ENCODE measurements at regions not wholly inside any gene's neighbourhood (a gene's known extent, or its start where the extent isn't known, plus 50 kb on each side); places are given as distances from the start of the nearest gene placed in this dataset.

GRCh38 chr13:58463841-58464240 lies 832.3 kb downstream of the PCDH17 start:
- Histone ChIP-seq H3K27ac (ENCODE audit: low read depth in 2 of 2, low read length in 1 of 2) (no peak overlapping the region), H3K36me3 (ENCODE audit: control insufficient read depth in 2 of 2, insufficient read depth in 2 of 2, low read length in 1 of 2) (no peaks in the 10 kb centered on the region), H3K9me3 (ENCODE audit: control insufficient read depth in 2 of 2, insufficient read depth in 1 of 2, low read depth in 1 of 2, low read length in 1 of 2) (no peaks in the 10 kb centered on the region)

GRCh38 chr13:58467176-58467575 lies 835.6 kb downstream of the PCDH17 start:
- Histone ChIP-seq H3K9me3 (ENCODE audit: control insufficient read depth in 2 of 2, insufficient read depth in 1 of 2, low read depth in 1 of 2, low read length in 1 of 2) (no peaks in the 10 kb centered on the region), H3K27me3 (ENCODE audit: control insufficient read depth in 1 of 2, insufficient read depth in 2 of 2, low read length in 2 of 2) (no peaks in the 10 kb centered on the region), H3K4me1 (ENCODE audit: control insufficient read depth in 2 of 2, insufficient read depth in 2 of 2, low read length in 1 of 2) (no peaks in the 10 kb centered on the region), H3K36me3 (ENCODE audit: control insufficient read depth in 2 of 2, insufficient read depth in 2 of 2, low read length in 1 of 2) (no peaks in the 10 kb centered on the region), H3K27ac (ENCODE audit: low read depth in 2 of 2, low read length in 1 of 2) (no peak overlapping the region), H3K4me3 (ENCODE audit: low read depth in 1 of 2, low read length in 2 of 2) (no peak overlapping the region)
- WGBS, 2 donors: 62 to 63% methylated on average over 4 of the region's 4 CpGs

More at GRCh38 chr13:58463841-58464240, 832.3 kb downstream of the PCDH17 start:
- H3K4me1 ChIP-seq (ENCODE audit: control insufficient read depth in 2 of 2, insufficient read depth in 2 of 2, low read length in 1 of 2): no peaks in the 10 kb centered on the region
- no peak overlapping the region for H3K4me3 ChIP-seq (ENCODE audit: low read depth in 1 of 2, low read length in 2 of 2)
- H3K27me3 ChIP-seq (ENCODE audit: control insufficient read depth in 1 of 2, insufficient read depth in 2 of 2, low read length in 2 of 2): no peaks in the 10 kb centered on the region

GRCh38 chr13:58472483-58472882 lies 840.9 kb downstream of the PCDH17 start:
- Histone ChIP-seq H3K36me3 (ENCODE audit: control insufficient read depth in 2 of 2, insufficient read depth in 2 of 2, low read length in 1 of 2) (no peaks in the 10 kb centered on the region), H3K9me3 (ENCODE audit: control insufficient read depth in 2 of 2, insufficient read depth in 1 of 2, low read depth in 1 of 2, low read length in 1 of 2) (no peaks in the 10 kb centered on the region), H3K4me1 (ENCODE audit: control insufficient read depth in 2 of 2, insufficient read depth in 2 of 2, low read length in 1 of 2) (no peaks in the 10 kb centered on the region), H3K4me3 (ENCODE audit: low read depth in 1 of 2, low read length in 2 of 2) (no peak overlapping the region), H3K27ac (ENCODE audit: low read depth in 2 of 2, low read length in 1 of 2) (no peak overlapping the region), H3K27me3 (ENCODE audit: control insufficient read depth in 1 of 2, insufficient read depth in 2 of 2, low read length in 2 of 2) (no peaks in the 10 kb centered on the region)
- 79% methylated on average over 3 of the region's 3 CpGs for WGBS, 2 donors

GRCh38 chr13:58474581-58474980 lies 843.0 kb downstream of the PCDH17 start:
- Histone ChIP-seq H3K9me3 (ENCODE audit: control insufficient read depth in 2 of 2, insufficient read depth in 1 of 2, low read depth in 1 of 2, low read length in 1 of 2) (no peaks in the 10 kb centered on the region), H3K4me3 (ENCODE audit: low read depth in 1 of 2, low read length in 2 of 2) (no peak overlapping the region), H3K36me3 (ENCODE audit: control insufficient read depth in 2 of 2, insufficient read depth in 2 of 2, low read length in 1 of 2) (no peaks in the 10 kb centered on the region), H3K4me1 (ENCODE audit: control insufficient read depth in 2 of 2, insufficient read depth in 2 of 2, low read length in 1 of 2) (no peaks in the 10 kb centered on the region), H3K27ac (ENCODE audit: low read depth in 2 of 2, low read length in 1 of 2) (no peak overlapping the region), H3K27me3 (ENCODE audit: control insufficient read depth in 1 of 2, insufficient read depth in 2 of 2, low read length in 2 of 2) (no peaks in the 10 kb centered on the region)

- no peaks in the 10 kb centered on the region for H3K4me1 ChIP-seq (ENCODE audit: control insufficient read depth in 2 of 2, insufficient read depth in 2 of 2, low read length in 1 of 2)
- no peak overlapping the region for H3K4me3 ChIP-seq (ENCODE audit: low read depth in 1 of 2, low read length in 2 of 2)
- no peaks in the 10 kb centered on the region for H3K27me3 ChIP-seq (ENCODE audit: control insufficient read depth in 1 of 2, insufficient read depth in 2 of 2, low read length in 2 of 2)
- no peak overlapping the region for H3K27ac ChIP-seq (ENCODE audit: low read depth in 2 of 2, low read length in 1 of 2)
- no peaks in the 10 kb centered on the region for H3K36me3 ChIP-seq (ENCODE audit: control insufficient read depth in 2 of 2, insufficient read depth in 2 of 2, low read length in 1 of 2)
- no peaks in the 10 kb centered on the region for H3K9me3 ChIP-seq (ENCODE audit: control insufficient read depth in 2 of 2, insufficient read depth in 1 of 2, low read depth in 1 of 2, low read length in 1 of 2)
- WGBS, 2 donors: 49 to 54% methylated on average over 6 of the region's 6 CpGs
Observed at GRCh38 chr13:58476206-58476918, 844.8 kb downstream of the PCDH17 start.

- H3K27me3 ChIP-seq (ENCODE audit: control insufficient read depth in 1 of 2, insufficient read depth in 2 of 2, low read length in 2 of 2): no peaks in the 10 kb centered on the region
- H3K4me1 ChIP-seq (ENCODE audit: control insufficient read depth in 2 of 2, insufficient read depth in 2 of 2, low read length in 1 of 2): no peaks in the 10 kb centered on the region
- H3K9me3 ChIP-seq (ENCODE audit: control insufficient read depth in 2 of 2, insufficient read depth in 1 of 2, low read depth in 1 of 2, low read length in 1 of 2): no peaks in the 10 kb centered on the region
- WGBS, 2 donors: 49 to 54% methylated on average over 1 of the region's 1 CpG
- no peaks in the 10 kb centered on the region for H3K36me3 ChIP-seq (ENCODE audit: control insufficient read depth in 2 of 2, insufficient read depth in 2 of 2, low read length in 1 of 2)
- H3K4me3 ChIP-seq (ENCODE audit: low read depth in 1 of 2, low read length in 2 of 2): no peak overlapping the region
- no peak overlapping the region for H3K27ac ChIP-seq (ENCODE audit: low read depth in 2 of 2, low read length in 1 of 2)
Observed at GRCh38 chr13:58478858-58479257, 847.3 kb downstream of the PCDH17 start.

- no peaks in the 10 kb centered on the region for H3K4me1 ChIP-seq (ENCODE audit: control insufficient read depth in 2 of 2, insufficient read depth in 2 of 2, low read length in 1 of 2)
- no peak overlapping the region for H3K4me3 ChIP-seq (ENCODE audit: low read depth in 1 of 2, low read length in 2 of 2)
- no peak overlapping the region for H3K27ac ChIP-seq (ENCODE audit: low read depth in 2 of 2, low read length in 1 of 2)
- no peaks in the 10 kb centered on the region for H3K36me3 ChIP-seq (ENCODE audit: control insufficient read depth in 2 of 2, insufficient read depth in 2 of 2, low read length in 1 of 2)
- no peaks in the 10 kb centered on the region for H3K27me3 ChIP-seq (ENCODE audit: control insufficient read depth in 1 of 2, insufficient read depth in 2 of 2, low read length in 2 of 2)
- H3K9me3 ChIP-seq (ENCODE audit: control insufficient read depth in 2 of 2, insufficient read depth in 1 of 2, low read depth in 1 of 2, low read length in 1 of 2): no peaks in the 10 kb centered on the region
- WGBS, 2 donors: 44 to 60% methylated on average over 1 of the region's 1 CpG
Observed at GRCh38 chr13:58480061-58480460, 848.5 kb downstream of the PCDH17 start.

GRCh38 chr13:58488251-58488650 lies 856.7 kb downstream of the PCDH17 start:
- H3K4me1 ChIP-seq (ENCODE audit: control insufficient read depth in 2 of 2, insufficient read depth in 2 of 2, low read length in 1 of 2): no peaks in the 10 kb centered on the region
- WGBS, 2 donors: 86 to 91% methylated on average over 5 of the region's 5 CpGs
- H3K27me3 ChIP-seq (ENCODE audit: control insufficient read depth in 1 of 2, insufficient read depth in 2 of 2, low read length in 2 of 2): no peaks in the 10 kb centered on the region
- no peak overlapping the region for H3K27ac ChIP-seq (ENCODE audit: low read depth in 2 of 2, low read length in 1 of 2)
- H3K4me3 ChIP-seq (ENCODE audit: low read depth in 1 of 2, low read length in 2 of 2): no peak overlapping the region
- no peaks in the 10 kb centered on the region for H3K9me3 ChIP-seq (ENCODE audit: control insufficient read depth in 2 of 2, insufficient read depth in 1 of 2, low read depth in 1 of 2, low read length in 1 of 2)
- H3K36me3 ChIP-seq (ENCODE audit: control insufficient read depth in 2 of 2, insufficient read depth in 2 of 2, low read length in 1 of 2): no peaks in the 10 kb centered on the region

GRCh38 chr13:58495668-58496067 lies 864.1 kb downstream of the PCDH17 start:
- no peaks in the 10 kb centered on the region for H3K27me3 ChIP-seq (ENCODE audit: control insufficient read depth in 1 of 2, insufficient read depth in 2 of 2, low read length in 2 of 2)
- no peak overlapping the region for H3K4me3 ChIP-seq (ENCODE audit: low read depth in 1 of 2, low read length in 2 of 2)
- no peaks in the 10 kb centered on the region for H3K9me3 ChIP-seq (ENCODE audit: control insufficient read depth in 2 of 2, insufficient read depth in 1 of 2, low read depth in 1 of 2, low read length in 1 of 2)
- 60 to 62% methylated on average over 2 of the region's 2 CpGs for WGBS, 2 donors
- no peaks in the 10 kb centered on the region for H3K36me3 ChIP-seq (ENCODE audit: control insufficient read depth in 2 of 2, insufficient read depth in 2 of 2, low read length in 1 of 2)
- no peak overlapping the region for H3K27ac ChIP-seq (ENCODE audit: low read depth in 2 of 2, low read length in 1 of 2)
- H3K4me1 ChIP-seq (ENCODE audit: control insufficient read depth in 2 of 2, insufficient read depth in 2 of 2, low read length in 1 of 2): no peaks in the 10 kb centered on the region

GRCh38 chr13:58500938-58501337 lies 869.4 kb downstream of the PCDH17 start:
- Histone ChIP-seq H3K4me1 (ENCODE audit: control insufficient read depth in 2 of 2, insufficient read depth in 2 of 2, low read length in 1 of 2) (no peaks in the 10 kb centered on the region), H3K4me3 (ENCODE audit: low read depth in 1 of 2, low read length in 2 of 2) (no peak overlapping the region), H3K27ac (ENCODE audit: low read depth in 2 of 2, low read length in 1 of 2) (no peak overlapping the region), H3K36me3 (ENCODE audit: control insufficient read depth in 2 of 2, insufficient read depth in 2 of 2, low read length in 1 of 2) (no peaks in the 10 kb centered on the region), H3K9me3 (ENCODE audit: control insufficient read depth in 2 of 2, insufficient read depth in 1 of 2, low read depth in 1 of 2, low read length in 1 of 2) (peaks cover 0 to 3% of the 10 kb centered on the region in 2 donors), H3K27me3 (ENCODE audit: control insufficient read depth in 1 of 2, insufficient read depth in 2 of 2, low read length in 2 of 2) (no peaks in the 10 kb centered on the region)
- WGBS, 2 donors: 73 to 77% methylated on average over 1 of the region's 1 CpG

All from esophagus (tissue), 2 donors.